Endothelial cell of umbilical vein (primary cell): ENCODE measurements at regions not wholly inside any gene's neighbourhood (a gene's known extent, or its start where the extent isn't known, plus 50 kb on each side); places are given as distances from the start of the nearest gene placed in this dataset.

Experiments used
- BruUV-seq: library from RNA; stranded (reverse); fragments of 400-500 nt; replicated peaks from 2 replicates; lab custom pipeline; 2021; lab: Mats Ljungman, UMichigan
- CTCF ChIA-PET: fragments of 300-600, 350-600 bp; sonication (Branson Sonifier 250); formaldehyde crosslinking; loops from one replicate; lab custom pipeline; 2021; ENCODE audit warnings: antibody characterized with exemption, inconsistent platforms; lab: Charles Lee
- POLR2A ChIA-PET: fragments of 300-600, 350-600 bp; sonication (Branson Sonifier 250); formaldehyde crosslinking; loops from one replicate; lab custom pipeline; 2021; ENCODE audit warnings: antibody characterized with exemption, inconsistent platforms; lab: Charles Lee
- DNase-seq: peaks from one replicate; pipeline ENCODE4 v3.0.0-alpha.2; 2011; ENCODE audit warnings: low read depth, low spot score
- FAIRE-seq: peaks from 2 replicates; lab custom pipeline; 2011; peaks lifted over from hg19 to GRCh38; lab: Jason Lieb, UNC
- H2AFZ ChIP-seq: 2 replicates; pipeline ENCODE4 v1.6.0; 2012; ENCODE audit warnings: low read depth, low read length, control low read depth, inconsistent platforms
- H3K27ac ChIP-seq: 2 replicates; pipeline ENCODE4 v1.5.1; 2011; ENCODE audit warnings: low read depth, mild to moderate bottlenecking, control low read depth, low read length, moderate library complexity; ENCODE audit not compliant: insufficient read depth
- H3K27me3 ChIP-seq, 2 experiments: 2 replicates each; pipeline versions ENCODE4 v1.6.0 to v1.6.1; 2011; ENCODE audit warnings: low read length in 2 of 2, mixed read lengths in 1 of 2; ENCODE audit not compliant: control insufficient read depth in 2 of 2, insufficient read depth in 2 of 2
- H3K36me3 ChIP-seq, 2 experiments: 2 replicates in 1 of 2; 3 replicates in 1 of 2; pipeline ENCODE4 v1.5.1; 2011; ENCODE audit warnings: low read length in 2 of 2, mild to moderate bottlenecking in 1 of 2, moderate library complexity in 1 of 2; ENCODE audit not compliant: control insufficient read depth in 2 of 2, insufficient read depth in 2 of 2; ENCODE audit errors: extremely low read depth in 1 of 2
- H3K4me1 ChIP-seq: 3 replicates; pipeline ENCODE4 v1.5.1; 2011; ENCODE audit warnings: mild to moderate bottlenecking, low read length; ENCODE audit not compliant: control insufficient read depth, insufficient read depth; ENCODE audit errors: extremely low read depth
- H3K4me2 ChIP-seq: 2 replicates; pipeline ENCODE4 v1.6.1; 2011; ENCODE audit warnings: low read length, control low read depth, mixed read lengths; ENCODE audit not compliant: insufficient read depth
- H3K4me3 ChIP-seq, 3 experiments: fragments of 200-600 bp in 1 of 3; sonication (generic), shearing (Covaris generic) in 1 of 3; replicated peaks in 1 of 3; 2 replicates each; pipeline ENCODE4 v1.5.1; 2011 to 2016; ENCODE audit warnings: control low read depth in 3 of 3, low read length in 3 of 3, mild to moderate bottlenecking in 2 of 3, inconsistent platforms in 1 of 3, low read depth in 1 of 3, moderate library complexity in 1 of 3; ENCODE audit not compliant: insufficient read depth in 1 of 3
- H3K79me2 ChIP-seq: 2 replicates; pipeline ENCODE4 v1.6.0; 2012; ENCODE audit warnings: low read length, inconsistent platforms; ENCODE audit not compliant: control insufficient read depth, insufficient read depth
- H3K9ac ChIP-seq: replicated peaks from 2 replicates; pipeline ENCODE3; 2011; ENCODE audit warnings: low read length, control low read depth; ENCODE audit not compliant: insufficient read depth; ENCODE audit errors: extremely low read depth
- H3K9me1 ChIP-seq: replicated peaks from 3 replicates; pipeline ENCODE4 v1.6.0; 2011; ENCODE audit warnings: mild to moderate bottlenecking, low read length; ENCODE audit not compliant: control insufficient read depth, insufficient read depth; ENCODE audit errors: extremely low read depth
- H3K9me3 ChIP-seq: replicated peaks from 2 replicates; pipeline ENCODE4 v1.5.1; 2012; ENCODE audit warnings: low read length, inconsistent platforms; ENCODE audit not compliant: control insufficient read depth, insufficient read depth
- H4K20me1 ChIP-seq: replicated peaks from 2 replicates; pipeline ENCODE3; 2011; ENCODE audit warnings: mild to moderate bottlenecking, low read length; ENCODE audit not compliant: control insufficient read depth, insufficient read depth; ENCODE audit errors: extremely low read depth
- EZH2 ChIP-seq: IDR thresholded peaks from 2 replicates; pipeline ENCODE4 v1.6.1; 2012; ENCODE audit warnings: borderline replicate concordance, low read depth, mild to moderate bottlenecking, moderate library complexity, low read length, inconsistent platforms; ENCODE audit not compliant: severe bottlenecking
- FOS ChIP-seq: IDR thresholded peaks from 2 replicates; pipeline ENCODE4 v1.6.1; 2011; ENCODE audit warnings: mild to moderate bottlenecking, low read length, moderate library complexity, borderline replicate concordance; ENCODE audit not compliant: insufficient read depth
- GATA2 ChIP-seq: IDR thresholded peaks from 2 replicates; pipeline ENCODE4 v1.7.0; 2011; ENCODE audit warnings: low read depth, mild to moderate bottlenecking, moderate library complexity, mixed read lengths, low read length; ENCODE audit not compliant: insufficient read length, insufficient read depth
- JUN ChIP-seq: IDR thresholded peaks from 2 replicates; pipeline ENCODE4 v1.6.1; 2011; ENCODE audit warnings: borderline replicate concordance, low read depth; ENCODE audit not compliant: insufficient read length, insufficient read depth
- MYC ChIP-seq: IDR thresholded peaks from one replicate; pipeline ENCODE4 v1.6.1; 2011; ENCODE audit warnings: mild to moderate bottlenecking, low read depth, low read length
- POLR2A ChIP-seq: IDR thresholded peaks from 2 replicates; pipeline ENCODE4 v1.6.1; 2012; ENCODE audit warnings: low read depth, mild to moderate bottlenecking, control low read depth, low read length
- POLR2AphosphoS5 ChIP-seq: IDR thresholded peaks from 2 replicates; pipeline ENCODE4 v1.6.1; 2012; ENCODE audit warnings: low read depth, mild to moderate bottlenecking, control low read depth, low read length, moderate library complexity; ENCODE audit not compliant: insufficient read depth
- dilution Hi-C: fragments of 300-500 bp; cut with MboI; formaldehyde crosslinking; loops from one replicate; pipeline ENCODE4 v1.15.0; 2019; ENCODE audit warnings: low sequenced_read_pairs; ENCODE audit not compliant: extremely low pct_ligation_motif_present
- intact Hi-C: fragments of 100-400 bp; cut with micrococcal nuclease; formaldehyde crosslinking; loops from one replicate; pipeline ENCODE4 v1.10.0; 2022
- TF ChIP-seq, protein P1 (sequence below): IDR thresholded peaks from 2 replicates; pipeline ENCODE4 v1.6.1; 2011; ENCODE audit not compliant: insufficient read depth, insufficient read length
- TF ChIP-seq, protein P2 (sequence below), 2 donors: IDR thresholded peaks; 1 replicate in 1 of 2; 2 replicates in 1 of 2; pipeline ENCODE4 v1.5.1; 2011; ENCODE audit warnings: low read length in 2 of 2, mild to moderate bottlenecking in 2 of 2, moderate library complexity in 2 of 2, control low read depth in 1 of 2, inconsistent platforms in 1 of 2, low read depth in 1 of 2; ENCODE audit not compliant: insufficient read depth in 1 of 2; ENCODE audit errors: extremely low read depth in 1 of 2

DNA sequence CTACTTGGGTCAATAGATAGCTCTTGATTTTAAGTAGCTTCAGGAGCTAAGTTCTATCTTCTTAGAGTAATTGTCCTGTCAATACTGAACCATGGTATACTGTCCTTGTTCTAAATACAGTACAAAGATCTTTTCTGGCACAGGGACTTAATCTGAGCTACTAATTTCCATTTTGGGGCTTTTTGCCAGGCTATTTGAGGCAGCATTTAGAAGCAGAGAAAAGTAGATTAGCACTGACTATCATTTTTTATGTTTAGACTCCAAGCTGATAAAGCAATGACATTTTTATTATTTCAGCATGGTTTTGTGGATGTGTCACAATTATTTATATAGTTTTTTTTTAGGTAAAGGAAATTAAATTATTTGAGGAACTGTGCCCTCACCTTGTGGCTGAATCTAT lies 163.2 kb downstream of the FAT3 start:
- H3K9me3 ChIP-seq = no peaks in the 10 kb centered on the region
- no peak for FAIRE-seq
- ChIA-PET POLR2A (no interaction called here), CTCF (no interaction called here)
- DNase-seq = no peak
- no peak overlapping the region for H3K9ac ChIP-seq
- no TSS peak for BruUV-seq
- H3K36me3 ChIP-seq = no peaks in the 10 kb centered on the region
- no peak overlapping the region for H3K4me2 ChIP-seq
- H3K4me1 ChIP-seq = no peaks in the 10 kb centered on the region
- H3K27ac ChIP-seq = no peak overlapping the region
- dilution Hi-C loops (no loop called here), intact Hi-C loops (loop anchor here (10.0 kb wide), 1 partner anchor 163 kb away; the partner anchor contains the start of gene FAT3)
- H2AFZ ChIP-seq = no peak overlapping the region
- no peaks in the 10 kb centered on the region for H3K27me3 ChIP-seq
- TF ChIP-seq MYC = no peak
- no peak for TF ChIP-seq POLR2A
- TF ChIP-seq, protein P1, sequence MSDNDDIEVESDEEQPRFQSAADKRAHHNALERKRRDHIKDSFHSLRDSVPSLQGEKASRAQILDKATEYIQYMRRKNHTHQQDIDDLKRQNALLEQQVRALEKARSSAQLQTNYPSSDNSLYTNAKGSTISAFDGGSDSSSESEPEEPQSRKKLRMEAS = no peak
- TF ChIP-seq EZH2 = no peak
- no peak for TF ChIP-seq POLR2AphosphoS5
- TF ChIP-seq FOS = no peak
- no peak for TF ChIP-seq GATA2
- TF ChIP-seq JUN = no peak
- TF ChIP-seq, protein P2, sequence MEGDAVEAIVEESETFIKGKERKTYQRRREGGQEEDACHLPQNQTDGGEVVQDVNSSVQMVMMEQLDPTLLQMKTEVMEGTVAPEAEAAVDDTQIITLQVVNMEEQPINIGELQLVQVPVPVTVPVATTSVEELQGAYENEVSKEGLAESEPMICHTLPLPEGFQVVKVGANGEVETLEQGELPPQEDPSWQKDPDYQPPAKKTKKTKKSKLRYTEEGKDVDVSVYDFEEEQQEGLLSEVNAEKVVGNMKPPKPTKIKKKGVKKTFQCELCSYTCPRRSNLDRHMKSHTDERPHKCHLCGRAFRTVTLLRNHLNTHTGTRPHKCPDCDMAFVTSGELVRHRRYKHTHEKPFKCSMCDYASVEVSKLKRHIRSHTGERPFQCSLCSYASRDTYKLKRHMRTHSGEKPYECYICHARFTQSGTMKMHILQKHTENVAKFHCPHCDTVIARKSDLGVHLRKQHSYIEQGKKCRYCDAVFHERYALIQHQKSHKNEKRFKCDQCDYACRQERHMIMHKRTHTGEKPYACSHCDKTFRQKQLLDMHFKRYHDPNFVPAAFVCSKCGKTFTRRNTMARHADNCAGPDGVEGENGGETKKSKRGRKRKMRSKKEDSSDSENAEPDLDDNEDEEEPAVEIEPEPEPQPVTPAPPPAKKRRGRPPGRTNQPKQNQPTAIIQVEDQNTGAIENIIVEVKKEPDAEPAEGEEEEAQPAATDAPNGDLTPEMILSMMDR (IDR thresholded peaks at IDR 0.05; ENCODE audit: extremely low read depth in 1 of 2, insufficient read depth in 1 of 2, low read depth in 1 of 2, low read length in 2 of 2) = no peak
- no peaks in the 10 kb centered on the region for H3K9me1 ChIP-seq
- H3K4me3 ChIP-seq = no peak overlapping the region
- no peaks in the 10 kb centered on the region for H4K20me1 ChIP-seq
- H3K79me2 ChIP-seq = no peaks in the 10 kb centered on the region
